HG02981 (cell line): ENCODE measurements at regions not wholly inside any gene's neighbourhood (a gene's known extent, or its start where the extent isn't known, plus 50 kb on each side); places are given as distances from the start of the nearest gene placed in this dataset.

ENCODE experiments used
- ATAC-seq: cut with Tn5 transposase; IDR thresholded peaks from one replicate; pipeline ENCODE4 v1.9.1; 2021; ENCODE audit warnings: mild to moderate bottlenecking, moderate library complexity; ENCODE audit not compliant: unreplicated experiment

DNA sequence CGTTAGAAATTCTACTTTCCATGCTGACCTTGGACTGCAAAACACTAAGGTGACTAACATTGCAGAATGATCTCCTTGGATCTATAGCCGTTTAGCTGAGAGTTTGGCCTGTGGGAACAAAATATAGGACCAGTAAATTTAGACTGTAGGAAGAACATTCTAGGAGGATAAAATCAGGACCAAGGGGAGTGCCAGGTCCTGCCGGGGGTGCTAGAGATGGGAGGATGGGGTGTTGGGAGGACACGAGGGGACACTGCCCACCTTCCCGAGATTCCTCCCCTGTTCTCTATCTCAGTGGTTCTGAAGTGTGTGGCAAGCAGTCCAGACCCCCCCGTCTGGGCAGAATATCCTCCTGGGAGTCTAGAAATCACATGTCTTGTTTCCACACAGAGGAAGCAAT is 445.2 kb downstream of the ZSWIM6 start:
- no peak for ATAC-seq

DNA sequence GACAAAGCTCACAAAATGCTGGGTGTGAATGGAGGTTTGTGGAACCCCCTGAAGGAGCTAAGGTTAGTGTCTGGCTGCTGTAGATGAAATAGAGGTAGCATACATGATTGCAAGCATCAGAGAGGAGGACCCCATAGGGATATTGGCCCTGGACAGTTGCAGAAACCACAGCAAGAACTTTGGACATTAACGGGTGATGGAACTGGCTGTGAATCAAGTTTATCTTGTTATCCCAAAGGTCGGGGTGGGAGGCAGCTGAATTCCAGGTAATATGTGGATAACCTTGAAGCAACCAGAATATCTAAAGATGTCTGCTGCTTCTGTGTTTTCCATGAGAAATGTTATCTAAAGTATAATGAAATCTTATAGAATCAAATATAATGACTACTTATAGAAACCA is 447.7 kb downstream of the ZSWIM6 start:
- ATAC-seq, result no peak

- ATAC-seq, result no peak
Observed at GRCh38 chr5:61783481-61783880, 451.4 kb downstream of the ZSWIM6 start.

DNA sequence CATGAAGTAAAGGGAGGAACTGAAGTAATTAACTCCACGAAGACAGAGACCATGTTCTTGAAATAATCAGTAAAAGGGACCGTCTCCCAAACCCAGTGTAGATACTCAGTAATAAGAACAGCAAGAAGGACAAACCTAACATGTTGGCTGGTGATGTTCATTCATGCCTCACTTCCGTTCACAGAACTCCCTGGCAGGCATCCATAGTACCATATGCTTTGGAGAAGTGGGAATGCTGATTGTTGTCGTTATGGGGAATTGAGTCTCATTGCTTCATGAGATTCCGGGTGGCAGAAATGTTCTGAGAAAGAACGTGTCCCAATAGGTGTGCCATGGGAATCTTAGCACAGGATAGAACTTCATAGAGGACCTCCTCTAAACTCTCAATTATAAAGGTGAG is 452.3 kb downstream of the ZSWIM6 start:
- no peak for ATAC-seq

DNA sequence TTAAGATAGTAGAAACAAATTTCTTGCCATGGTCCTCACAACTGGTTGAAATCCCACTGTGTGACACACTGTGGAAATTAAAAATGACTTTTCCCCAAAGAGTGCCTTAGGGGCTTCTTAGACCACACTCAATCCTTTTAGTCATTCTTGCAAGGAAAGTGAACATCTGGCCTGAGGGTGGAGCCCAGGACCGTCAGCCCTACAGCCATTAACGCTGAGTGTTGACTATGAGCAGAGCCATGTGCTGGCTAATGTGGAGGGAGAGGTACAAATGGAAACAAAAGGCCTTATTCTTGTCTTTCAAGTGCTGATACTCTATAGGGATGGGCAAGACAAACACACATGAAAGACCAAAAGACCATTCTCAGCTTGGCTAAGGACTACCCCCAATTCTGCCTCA is 456.5 kb downstream of the ZSWIM6 start:
- ATAC-seq, result no peak

DNA sequence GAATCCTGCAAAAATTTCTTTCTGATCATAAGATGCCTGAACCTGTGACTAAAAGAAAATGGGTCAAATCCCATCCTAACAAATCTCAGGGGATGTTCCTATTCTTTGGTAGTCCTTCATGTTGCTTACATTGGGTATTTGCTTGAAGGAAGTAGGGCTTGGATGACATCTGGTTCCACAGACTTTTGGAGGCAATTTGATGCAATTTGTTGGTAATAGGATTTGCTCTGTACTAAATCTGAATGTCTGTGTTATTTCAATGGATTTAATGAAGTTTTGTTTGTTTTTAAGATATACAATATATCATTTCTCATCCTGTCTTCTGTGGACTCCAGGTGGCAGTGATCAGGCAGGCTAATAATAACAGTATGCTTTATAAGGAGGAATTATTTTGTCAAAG is 457.9 kb downstream of the ZSWIM6 start:
- ATAC-seq, result no peak

GRCh38 chr5:61790678-61791077 is 458.6 kb downstream of the ZSWIM6 start:
- peak; percentile 65 for ATAC-seq

DNA sequence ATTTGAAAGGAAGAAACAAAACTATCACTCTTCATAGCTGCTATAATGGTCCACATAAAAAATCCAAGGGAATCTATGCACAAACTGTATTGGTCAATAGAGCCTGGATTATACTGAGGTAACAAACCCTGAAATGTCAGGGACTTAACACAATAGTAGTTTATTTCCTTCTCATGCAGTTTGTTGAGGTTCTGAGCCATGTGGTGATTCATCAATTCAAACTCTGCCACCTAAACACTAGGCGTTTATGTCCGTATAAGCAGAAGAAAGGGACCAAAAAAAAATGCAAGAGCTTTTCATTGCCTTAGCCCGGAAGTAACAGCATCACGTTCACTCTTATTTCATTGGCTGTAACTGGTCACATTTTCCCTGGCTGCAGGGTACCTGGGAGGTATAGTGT is 464.7 kb downstream of the ZSWIM6 start:
- ATAC-seq, result no peak

- no peak for ATAC-seq
Observed at GRCh38 chr5:61800450-61800849, 468.4 kb downstream of the ZSWIM6 start.

DNA sequence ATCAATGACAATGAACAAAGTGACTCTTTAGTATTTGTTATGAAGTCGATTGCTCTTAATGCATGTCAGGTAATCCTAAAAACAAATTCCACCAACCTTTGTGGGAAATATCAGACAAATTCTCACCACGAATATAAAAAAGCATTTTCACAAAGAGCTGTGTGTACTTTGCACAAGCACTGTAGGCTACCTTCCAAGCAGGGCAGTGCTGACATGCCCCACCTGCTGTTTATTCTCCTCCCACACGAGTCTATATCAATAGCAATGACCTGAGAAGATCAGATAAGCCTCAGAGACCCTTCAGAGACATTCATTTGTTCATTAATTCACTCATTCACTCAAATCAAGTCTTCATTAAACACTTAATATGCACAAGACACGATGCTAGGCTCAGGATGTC is 469.1 kb downstream of the ZSWIM6 start:
- ATAC-seq, result no peak

DNA sequence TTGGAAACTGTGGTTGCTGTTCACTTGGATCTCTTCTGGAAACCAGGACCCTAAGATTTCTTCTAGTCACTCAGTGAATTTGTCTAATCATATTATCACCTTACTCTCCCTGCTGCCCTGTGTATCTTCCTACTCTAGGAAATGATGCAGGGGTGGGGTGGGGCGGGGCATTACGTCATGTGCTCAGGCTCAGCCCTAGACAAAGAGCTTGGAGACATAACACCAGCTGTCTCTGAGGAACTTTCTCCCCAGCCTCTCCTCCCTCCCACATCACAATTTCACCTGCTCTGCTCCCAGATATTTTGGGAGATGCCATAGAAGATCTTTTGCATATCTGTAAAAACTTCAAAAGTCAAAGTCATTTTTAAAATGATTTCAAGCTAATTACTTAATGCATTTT is 470.4 kb downstream of the ZSWIM6 start:
- ATAC-seq, result no peak

- no peak for ATAC-seq
Observed at GRCh38 chr5:61805101-61805500, 473.0 kb downstream of the ZSWIM6 start.

- no peak for ATAC-seq
Observed at GRCh38 chr5:61806491-61807020, 474.5 kb downstream of the ZSWIM6 start.

GRCh38 chr5:61808091-61808490 is 476.0 kb downstream of the ZSWIM6 start:
- ATAC-seq, result no peak

- ATAC-seq, result no peak
Observed at GRCh38 chr5:61808909-61809308, 476.9 kb downstream of the ZSWIM6 start.

GRCh38 chr5:61809651-61810050 is 477.6 kb downstream of the ZSWIM6 start:
- no peak for ATAC-seq

DNA sequence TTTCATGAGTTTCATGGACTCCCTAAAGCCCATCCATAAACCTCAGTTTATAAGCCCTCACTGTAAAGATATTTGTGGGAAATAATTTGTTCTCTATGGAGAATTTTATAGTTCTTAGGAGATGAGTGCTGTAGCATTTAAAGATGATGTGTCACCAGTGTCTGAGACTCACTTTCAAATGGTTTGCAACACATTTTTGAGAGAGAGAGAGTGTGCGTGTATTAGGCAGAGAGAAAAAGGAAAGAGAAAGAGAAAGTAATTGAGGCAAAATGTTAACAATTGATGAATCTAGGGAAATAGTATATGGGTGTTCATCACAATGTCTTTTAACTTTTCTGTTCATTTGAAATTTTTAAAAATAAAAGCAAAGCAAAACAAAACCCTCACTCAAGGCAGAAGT is 479.0 kb downstream of the ZSWIM6 start:
- ATAC-seq, result no peak

DNA sequence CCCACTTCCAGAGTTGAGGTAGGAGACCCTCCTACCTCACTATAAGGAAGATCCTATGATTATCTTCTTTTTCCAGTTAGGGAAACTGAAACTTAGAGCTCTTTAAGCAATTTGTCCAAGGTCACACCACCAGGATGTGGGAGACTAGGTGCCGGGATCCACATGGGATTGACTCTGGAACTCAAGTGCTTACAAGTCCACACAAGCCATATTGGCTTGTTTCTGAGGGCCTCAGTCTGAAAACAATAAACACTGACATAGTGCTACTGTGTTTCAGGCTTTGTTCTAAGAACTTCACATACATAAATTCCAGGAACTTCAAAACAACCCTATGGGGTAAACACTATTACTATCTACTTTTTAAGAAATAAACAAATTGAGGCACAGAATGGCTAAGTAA is 481.3 kb downstream of the ZSWIM6 start:
- ATAC-seq, result no peak

DNA sequence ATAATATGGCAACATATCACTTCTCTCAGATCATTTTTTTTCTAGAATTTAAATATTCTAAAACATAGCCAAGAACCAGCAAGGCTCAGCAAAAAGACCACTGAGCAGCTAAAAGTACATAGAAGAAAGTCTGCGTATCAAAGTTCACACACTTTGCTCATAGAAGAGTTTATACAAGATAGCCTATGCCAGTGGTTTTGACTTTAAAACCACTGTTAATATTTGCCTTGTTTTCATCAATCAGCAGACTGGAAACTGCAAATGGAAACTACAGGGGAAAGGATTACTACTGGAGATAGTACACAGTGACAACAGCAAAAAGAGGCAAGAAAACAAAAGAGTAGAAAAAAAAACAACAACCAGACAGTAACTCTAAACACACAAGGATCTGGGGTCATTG is 483.3 kb downstream of the ZSWIM6 start:
- no peak for ATAC-seq

DNA sequence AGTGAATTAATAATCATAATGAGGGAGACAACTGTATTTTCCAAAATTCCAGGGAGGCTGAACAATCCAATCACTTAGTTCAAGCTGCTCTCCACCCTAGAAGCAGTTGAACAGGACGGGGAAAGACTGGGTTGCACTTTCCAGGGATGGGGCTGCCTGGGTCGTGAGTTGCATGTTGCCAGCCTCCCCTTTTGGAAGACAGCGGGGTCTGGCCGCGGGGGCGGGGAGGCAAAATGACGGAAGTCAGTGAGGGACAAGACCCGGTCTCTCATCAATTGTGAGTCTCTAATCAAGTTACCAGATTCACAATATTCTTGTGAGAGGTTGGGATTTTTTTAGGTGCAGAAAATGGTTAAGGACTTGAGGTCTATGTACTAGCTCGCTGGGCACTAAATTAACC is 484.1 kb downstream of the ZSWIM6 start:
- ATAC-seq, result no peak

- no peak for ATAC-seq
Observed at GRCh38 chr5:61816585-61817450, 484.8 kb downstream of the ZSWIM6 start.

GRCh38 chr5:61817472-61818326 is 485.6 kb downstream of the ZSWIM6 start:
- ATAC-seq, result no peak
